Panc1 (cell line): ENCODE measurements at regions not wholly inside any gene's neighbourhood (a gene's known extent, or its start where the extent isn't known, plus 50 kb on each side); places are given as distances from the start of the nearest gene placed in this dataset.

Source experiments
- ATAC-seq: fragments of 200-7000 bp; cut with Tn5 transposase; 2 replicates; pipeline ENCODE4 v1.9.1; 2020; ENCODE audit warnings: mild to moderate bottlenecking, moderate library complexity
- BruUV-seq: library from RNA; stranded (reverse); fragments of 400-500 nt; replicated peaks from 2 replicates; lab custom pipeline; 2021; lab: Mats Ljungman, UMichigan
- CTCF ChIA-PET: fragments of 300-600 bp; sonication (Branson Sonifier 250); formaldehyde crosslinking; loops from one replicate; lab custom pipeline; 2022; ENCODE audit warnings: antibody characterized with exemption; lab: Charles Lee
- POLR2A ChIA-PET: fragments of 300-600 bp; sonication (Branson Sonifier 250); formaldehyde crosslinking; loops from one replicate; lab custom pipeline; 2022; ENCODE audit warnings: antibody characterized with exemption; lab: Charles Lee
- DNase-seq: peaks from one replicate; pipeline ENCODE4 v3.0.0-alpha.2; 2010; ENCODE audit warnings: low read depth, low spot score
- H3K27ac ChIP-seq: 2 replicates; pipeline ENCODE4 v1.5.1; 2011; ENCODE audit warnings: mild to moderate bottlenecking, low read length, inconsistent platforms
- H3K27me3 ChIP-seq: fragments of 200-500 bp; sonication (Bioruptor generic); 2 replicates; pipeline ENCODE4 v1.6.0; 2014; ENCODE audit warnings: low read length, inconsistent platforms; ENCODE audit not compliant: control insufficient read depth, insufficient read depth
- H3K36me3 ChIP-seq: fragments of 200-500 bp; sonication (Bioruptor generic); 2 replicates; pipeline ENCODE4 v1.5.1; 2014; ENCODE audit warnings: inconsistent platforms, mild to moderate bottlenecking, low read length, moderate library complexity; ENCODE audit not compliant: control insufficient read depth, insufficient read depth
- H3K4me1 ChIP-seq: 2 replicates; pipeline ENCODE4 v1.5.1; 2011; ENCODE audit warnings: inconsistent platforms, mild to moderate bottlenecking, low read length, moderate library complexity; ENCODE audit not compliant: control insufficient read depth, insufficient read depth
- H3K4me3 ChIP-seq, 2 experiments: 2 replicates each; pipeline ENCODE4 v1.5.1; 2011 to 2012; ENCODE audit warnings: low read depth in 2 of 2, low read length in 2 of 2, mild to moderate bottlenecking in 2 of 2, inconsistent platforms in 1 of 2, moderate library complexity in 1 of 2
- H3K9me3 ChIP-seq: fragments of 200-500 bp; sonication (Bioruptor generic); 2 replicates; pipeline ENCODE4 v1.5.1; 2014; ENCODE audit warnings: low read depth, mild to moderate bottlenecking, inconsistent platforms, low read length, moderate library complexity; ENCODE audit not compliant: control insufficient read depth, insufficient read depth
- POLR2AphosphoS5 ChIP-seq: IDR thresholded peaks from 2 replicates; pipeline ENCODE4 v1.6.1; 2012; ENCODE audit warnings: mild to moderate bottlenecking, low read depth, low read length, moderate library complexity
- SIN3A ChIP-seq: IDR thresholded peaks from 2 replicates; pipeline ENCODE4 v1.6.1; 2012; ENCODE audit warnings: low read depth, mild to moderate bottlenecking, low read length, moderate library complexity, borderline replicate concordance; ENCODE audit not compliant: insufficient read depth
- TCF7L2 ChIP-seq: IDR thresholded peaks from 2 replicates; pipeline ENCODE4 v1.6.1; 2011; ENCODE audit warnings: mild to moderate bottlenecking, low read depth, low read length, inconsistent platforms
- in situ Hi-C: cut with HindIII; loops from 2 replicates; pipeline ENCODE4 v1.10.0; 2016; ENCODE audit warnings: low sequenced_read_pairs, low pct_unique_long_range_greater_than_20kb
- intact Hi-C: fragments of 100-400 bp; cut with micrococcal nuclease; formaldehyde crosslinking; loops from one replicate; pipeline ENCODE4 v1.10.0; 2022; ENCODE audit not compliant: unreplicated experiment
- TF ChIP-seq, protein P1 (sequence below), 2 experiments: IDR thresholded peaks; 2 replicates each; pipeline ENCODE4 v1.6.1; 2011 to 2012; ENCODE audit warnings: low read depth in 2 of 2, control low read depth in 1 of 2, low read length in 1 of 2, mild to moderate bottlenecking in 1 of 2, moderate library complexity in 1 of 2; ENCODE audit not compliant: insufficient read depth in 1 of 2
- TF ChIP-seq, protein P2 (sequence below): fragments of 450-650 bp; IDR thresholded peaks from 2 replicates; pipeline ENCODE4 v1.5.1; 2017; ENCODE audit warnings: mild to moderate bottlenecking

DNA sequence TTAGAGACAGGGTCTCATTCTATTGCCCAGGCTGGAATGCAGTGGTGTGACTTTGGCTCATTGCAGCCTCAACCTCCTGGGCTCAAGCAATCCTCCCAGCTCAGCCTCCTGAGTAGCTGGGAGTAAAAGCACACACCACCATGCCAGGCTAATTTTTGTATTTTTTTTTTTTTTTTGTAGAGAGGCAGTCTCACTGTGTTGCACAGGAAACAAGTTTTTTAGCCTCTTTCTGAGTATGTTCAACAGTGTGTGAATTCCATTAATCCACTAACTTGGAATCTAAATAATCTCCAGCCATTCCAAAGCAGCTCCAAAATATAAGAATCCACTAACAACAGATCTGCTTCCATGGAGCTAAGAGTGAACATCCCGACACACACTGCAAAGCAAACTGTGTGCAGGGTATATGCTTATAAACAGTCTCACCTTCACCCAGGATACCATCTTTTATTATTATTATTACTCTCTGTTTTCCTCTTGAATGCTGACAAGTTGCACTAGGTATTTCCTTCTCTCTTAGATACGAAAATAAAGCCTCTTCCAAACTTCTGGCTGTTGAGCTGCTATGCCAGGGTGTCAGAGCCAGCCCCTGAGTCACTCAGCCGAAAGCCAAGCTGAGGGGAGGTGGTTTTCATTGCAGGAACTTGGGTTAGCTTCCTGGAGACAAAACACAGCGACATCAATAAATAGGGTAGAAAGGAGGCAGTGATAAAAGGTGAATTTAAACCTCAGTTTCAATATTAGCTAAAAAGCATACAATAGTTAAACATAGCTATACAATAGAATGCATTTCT is 264.9 kb downstream of the HIVEP2 start:
- no peak overlapping the region for H3K4me3 ChIP-seq
- no peak for DNase-seq
- H3K27me3 ChIP-seq: peaks cover 47% of the 10 kb centered on the region
- no peaks in the 10 kb centered on the region for H3K9me3 ChIP-seq
- H3K36me3 ChIP-seq: no peaks in the 10 kb centered on the region
- BruUV-seq: no TSS peak
- CTCF ChIA-PET: no interaction called here
- H3K27ac ChIP-seq: no peak overlapping the region
- in situ Hi-C loops (no loop called here), intact Hi-C loops (no loop called here)
- POLR2A ChIA-PET: interaction anchor here (0.5 kb wide), 1 partner anchor 28 kb away, joined by 4 read pairs; no protein-coding TSS in a partner anchor
- TF ChIP-seq SIN3A: no peak
- TF ChIP-seq POLR2AphosphoS5: no peak
- TF ChIP-seq, protein P1, sequence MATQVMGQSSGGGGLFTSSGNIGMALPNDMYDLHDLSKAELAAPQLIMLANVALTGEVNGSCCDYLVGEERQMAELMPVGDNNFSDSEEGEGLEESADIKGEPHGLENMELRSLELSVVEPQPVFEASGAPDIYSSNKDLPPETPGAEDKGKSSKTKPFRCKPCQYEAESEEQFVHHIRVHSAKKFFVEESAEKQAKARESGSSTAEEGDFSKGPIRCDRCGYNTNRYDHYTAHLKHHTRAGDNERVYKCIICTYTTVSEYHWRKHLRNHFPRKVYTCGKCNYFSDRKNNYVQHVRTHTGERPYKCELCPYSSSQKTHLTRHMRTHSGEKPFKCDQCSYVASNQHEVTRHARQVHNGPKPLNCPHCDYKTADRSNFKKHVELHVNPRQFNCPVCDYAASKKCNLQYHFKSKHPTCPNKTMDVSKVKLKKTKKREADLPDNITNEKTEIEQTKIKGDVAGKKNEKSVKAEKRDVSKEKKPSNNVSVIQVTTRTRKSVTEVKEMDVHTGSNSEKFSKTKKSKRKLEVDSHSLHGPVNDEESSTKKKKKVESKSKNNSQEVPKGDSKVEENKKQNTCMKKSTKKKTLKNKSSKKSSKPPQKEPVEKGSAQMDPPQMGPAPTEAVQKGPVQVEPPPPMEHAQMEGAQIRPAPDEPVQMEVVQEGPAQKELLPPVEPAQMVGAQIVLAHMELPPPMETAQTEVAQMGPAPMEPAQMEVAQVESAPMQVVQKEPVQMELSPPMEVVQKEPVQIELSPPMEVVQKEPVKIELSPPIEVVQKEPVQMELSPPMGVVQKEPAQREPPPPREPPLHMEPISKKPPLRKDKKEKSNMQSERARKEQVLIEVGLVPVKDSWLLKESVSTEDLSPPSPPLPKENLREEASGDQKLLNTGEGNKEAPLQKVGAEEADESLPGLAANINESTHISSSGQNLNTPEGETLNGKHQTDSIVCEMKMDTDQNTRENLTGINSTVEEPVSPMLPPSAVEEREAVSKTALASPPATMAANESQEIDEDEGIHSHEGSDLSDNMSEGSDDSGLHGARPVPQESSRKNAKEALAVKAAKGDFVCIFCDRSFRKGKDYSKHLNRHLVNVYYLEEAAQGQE (IDR thresholded peaks at IDR 0.05; ENCODE audit: insufficient read depth in 1 of 2, low read depth in 2 of 2, low read length in 1 of 2): no peak
- no peak for TF ChIP-seq TCF7L2
- TF ChIP-seq, protein P2, sequence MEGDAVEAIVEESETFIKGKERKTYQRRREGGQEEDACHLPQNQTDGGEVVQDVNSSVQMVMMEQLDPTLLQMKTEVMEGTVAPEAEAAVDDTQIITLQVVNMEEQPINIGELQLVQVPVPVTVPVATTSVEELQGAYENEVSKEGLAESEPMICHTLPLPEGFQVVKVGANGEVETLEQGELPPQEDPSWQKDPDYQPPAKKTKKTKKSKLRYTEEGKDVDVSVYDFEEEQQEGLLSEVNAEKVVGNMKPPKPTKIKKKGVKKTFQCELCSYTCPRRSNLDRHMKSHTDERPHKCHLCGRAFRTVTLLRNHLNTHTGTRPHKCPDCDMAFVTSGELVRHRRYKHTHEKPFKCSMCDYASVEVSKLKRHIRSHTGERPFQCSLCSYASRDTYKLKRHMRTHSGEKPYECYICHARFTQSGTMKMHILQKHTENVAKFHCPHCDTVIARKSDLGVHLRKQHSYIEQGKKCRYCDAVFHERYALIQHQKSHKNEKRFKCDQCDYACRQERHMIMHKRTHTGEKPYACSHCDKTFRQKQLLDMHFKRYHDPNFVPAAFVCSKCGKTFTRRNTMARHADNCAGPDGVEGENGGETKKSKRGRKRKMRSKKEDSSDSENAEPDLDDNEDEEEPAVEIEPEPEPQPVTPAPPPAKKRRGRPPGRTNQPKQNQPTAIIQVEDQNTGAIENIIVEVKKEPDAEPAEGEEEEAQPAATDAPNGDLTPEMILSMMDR: no peak
- H3K4me1 ChIP-seq: no peaks in the 10 kb centered on the region
- no peak for ATAC-seq

DNA sequence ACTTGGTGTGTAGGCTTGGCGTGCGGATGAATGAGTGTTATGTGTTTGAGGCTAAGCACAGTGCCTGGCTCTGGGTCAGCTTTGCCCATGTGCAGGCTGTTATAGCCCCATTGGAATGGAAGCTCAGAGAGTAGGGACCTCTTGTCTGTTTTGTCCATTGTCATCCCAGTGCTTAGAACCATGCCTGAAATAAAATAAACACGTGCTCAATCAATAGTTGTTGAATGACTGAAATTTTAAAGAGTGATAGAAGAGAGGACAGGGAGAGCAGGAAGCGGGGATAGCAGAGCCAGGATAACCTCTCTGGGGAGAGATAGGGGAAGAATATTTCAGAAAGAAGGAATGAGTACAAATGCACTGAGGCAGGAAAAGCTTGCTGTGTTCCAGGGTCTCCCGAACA is 263.9 kb downstream of the HIVEP2 start:
- no TSS peak for BruUV-seq
- DNase-seq (no peak), ATAC-seq (no peak)
- in situ Hi-C loops (no loop called here), intact Hi-C loops (no loop called here)
- H3K4me3 ChIP-seq: no peak overlapping the region
- H3K9me3 ChIP-seq: no peaks in the 10 kb centered on the region
- peaks cover 46% of the 10 kb centered on the region for H3K27me3 ChIP-seq
- ChIA-PET POLR2A (no interaction called here), CTCF (no interaction called here)
- H3K4me1 ChIP-seq: no peaks in the 10 kb centered on the region
- no peak overlapping the region for H3K27ac ChIP-seq
- no peaks in the 10 kb centered on the region for H3K36me3 ChIP-seq
- TF ChIP-seq, protein P1 (IDR thresholded peaks at IDR 0.05; ENCODE audit: insufficient read depth in 1 of 2, low read depth in 2 of 2, low read length in 1 of 2): no peak
- TF ChIP-seq SIN3A: no peak
- TF ChIP-seq, protein P2: no peak
- TF ChIP-seq POLR2AphosphoS5: no peak
- TF ChIP-seq TCF7L2: no peak
